ENCODE measurements at regions not wholly inside any gene's neighbourhood (a gene's known extent, or its start where the extent isn't known, plus 50 kb on each side); places are given as distances from the start of the nearest gene placed in this dataset.
A peak's percentile ranks its signal among the peaks of the same experiment; 100 is the strongest.

- no peak for DNase-seq (ENCODE audit: low read depth)
Measured at GRCh38 chr13:79723519-79724024, 242.6 kb downstream of the NDFIP2 start.

GRCh38 chr13:79722885-79723445, 242.0 kb downstream of the NDFIP2 start:
- DNase-seq (ENCODE audit: low read depth), result no peak

- DNase-seq (ENCODE audit: low read depth), result no peak
Measured at GRCh38 chr13:79716191-79716590, 235.2 kb downstream of the NDFIP2 start.

GRCh38 chr13:79711631-79712030, 230.7 kb downstream of the NDFIP2 start:
- DNase-seq (ENCODE audit: low read depth), result no peak

- peak; percentile 59 for DNase-seq (ENCODE audit: low read depth)
Measured at GRCh38 chr13:79710376-79710775, 229.4 kb downstream of the NDFIP2 start.

GRCh38 chr13:79709471-79709870, 228.5 kb downstream of the NDFIP2 start:
- peak; percentile 16 for DNase-seq (ENCODE audit: low read depth)

- DNase-seq (ENCODE audit: low read depth), result no peak
Measured at GRCh38 chr13:79703772-79704171, 222.8 kb downstream of the NDFIP2 start.

- DNase-seq (ENCODE audit: low read depth), result no peak
Measured at GRCh38 chr13:79695754-79696153, 214.8 kb downstream of the NDFIP2 start.

- no peak for DNase-seq (ENCODE audit: low read depth)
Measured at GRCh38 chr13:79692846-79693245, 211.9 kb downstream of the NDFIP2 start.

GRCh38 chr13:79691826-79692225, 210.9 kb downstream of the NDFIP2 start:
- no peak for DNase-seq (ENCODE audit: low read depth)

GRCh38 chr13:79688741-79689140, 207.8 kb downstream of the NDFIP2 start:
- no peak for DNase-seq (ENCODE audit: low read depth)

- DNase-seq (ENCODE audit: low read depth), result no peak
Measured at GRCh38 chr13:79686441-79686840, 205.5 kb downstream of the NDFIP2 start.

- DNase-seq (ENCODE audit: low read depth), result no peak
Measured at GRCh38 chr13:79684371-79684770, 203.4 kb downstream of the NDFIP2 start.

GRCh38 chr13:79682164-79682563, 201.2 kb downstream of the NDFIP2 start:
- DNase-seq (ENCODE audit: low read depth), result no peak

- no peak for DNase-seq (ENCODE audit: low read depth)
Measured at GRCh38 chr13:79681069-79681468, 200.1 kb downstream of the NDFIP2 start.

- no peak for DNase-seq (ENCODE audit: low read depth)
Measured at GRCh38 chr13:79680485-79680884, 199.5 kb downstream of the NDFIP2 start.

GRCh38 chr13:79679334-79679733, 198.4 kb downstream of the NDFIP2 start:
- DNase-seq (ENCODE audit: low read depth), result peak; percentile 56

GRCh38 chr13:79678100-79678499, 197.1 kb downstream of the NDFIP2 start:
- DNase-seq (ENCODE audit: low read depth), result peak; percentile 41

GRCh38 chr13:79675931-79676660, 195.1 kb downstream of the NDFIP2 start:
- no peak for DNase-seq (ENCODE audit: low read depth)

- DNase-seq (ENCODE audit: low read depth), result no peak
Measured at GRCh38 chr13:79674765-79675515, 194.0 kb downstream of the NDFIP2 start.

GRCh38 chr13:79673993-79674377, 193.0 kb downstream of the NDFIP2 start:
- DNase-seq (ENCODE audit: low read depth), result no peak

GRCh38 chr13:79673310-79673992, 192.5 kb downstream of the NDFIP2 start:
- no peak for DNase-seq (ENCODE audit: low read depth)

Data from M059J (cell line).